ENCODE measurements at regions not wholly inside any gene's neighbourhood (a gene's known extent, or its start where the extent isn't known, plus 50 kb on each side); places are given as distances from the start of the nearest gene placed in this dataset.

DNA sequence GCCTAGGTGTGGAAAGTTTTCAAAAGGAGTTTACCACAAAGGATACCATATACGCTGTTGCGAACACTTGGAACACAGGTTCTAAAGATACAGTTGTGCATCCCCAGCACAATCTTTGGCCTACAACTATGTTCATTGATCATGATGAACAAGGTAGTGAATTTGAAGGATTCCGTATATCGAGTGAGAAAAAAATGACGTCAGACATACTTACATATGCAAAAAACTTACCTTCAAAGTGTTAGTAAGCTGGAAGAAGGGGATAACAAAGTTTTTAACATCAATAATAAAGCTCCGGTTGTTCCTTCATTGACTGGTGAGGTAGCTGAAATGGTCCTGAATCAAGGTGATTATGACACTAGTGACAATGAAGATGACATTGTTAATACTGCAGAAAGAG is 133.9 kb upstream of the PDE3A start:
- Mint-ChIP-seq H3K36me3 (ENCODE audit: low read depth) (no peaks in the 10 kb centered on the region), H3K4me1 (ENCODE audit: low read depth) (no peaks in the 10 kb centered on the region), H3K27ac (no peak overlapping the region), H3K4me3 (no peak overlapping the region), H3K9me3 (peaks cover 31% of the 10 kb centered on the region), H3K27me3 (ENCODE audit: low read depth) (no peaks in the 10 kb centered on the region)

DNA sequence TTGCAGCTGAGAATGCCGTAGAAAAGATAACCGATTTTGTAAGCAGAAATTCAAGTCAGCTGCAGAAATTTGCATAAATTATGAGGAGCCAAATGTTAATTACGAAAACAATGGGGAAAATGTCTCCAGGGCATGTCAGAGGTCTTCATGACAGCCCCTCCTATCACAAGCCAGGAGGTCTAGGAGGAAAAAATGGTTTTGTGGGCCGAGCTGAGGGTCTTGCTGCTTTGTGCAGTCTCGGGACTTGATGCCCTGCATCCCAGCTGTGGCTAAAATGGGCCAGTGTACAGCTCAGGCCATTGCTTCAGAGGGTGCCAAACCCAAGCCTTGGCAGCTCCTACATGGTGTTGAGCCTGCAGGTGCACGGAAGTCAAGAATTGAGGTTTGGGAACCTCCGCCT is 131.2 kb upstream of the PDE3A start:
- no peak overlapping the region for H3K27ac Mint-ChIP-seq

DNA sequence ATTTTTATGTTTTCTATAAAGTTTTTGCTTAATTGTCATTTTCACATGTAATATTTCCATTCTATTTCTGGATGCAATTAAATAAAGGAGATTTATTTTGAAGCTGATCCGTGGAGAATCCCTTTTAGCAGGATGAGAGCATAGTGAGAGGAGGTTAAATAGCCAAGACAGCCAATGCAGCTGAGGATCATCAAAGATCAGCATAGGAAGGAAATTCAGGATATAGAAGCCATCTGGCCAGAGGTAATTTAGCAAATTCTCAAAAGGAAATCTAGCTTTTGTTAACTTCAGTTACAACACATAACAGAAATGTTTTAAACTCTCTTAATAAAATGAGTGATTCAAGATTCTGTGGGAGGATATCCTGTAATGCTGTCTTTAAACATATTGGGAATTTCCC is 122.8 kb upstream of the PDE3A start:
- H3K4me3 Mint-ChIP-seq = no peak overlapping the region
- H3K36me3 Mint-ChIP-seq (ENCODE audit: low read depth) = no peaks in the 10 kb centered on the region
- H3K9me3 Mint-ChIP-seq = peaks cover 11% of the 10 kb centered on the region
- H3K27ac Mint-ChIP-seq = no peak overlapping the region
- H3K27me3 Mint-ChIP-seq (ENCODE audit: low read depth) = no peaks in the 10 kb centered on the region
- no peaks in the 10 kb centered on the region for H3K4me1 Mint-ChIP-seq (ENCODE audit: low read depth)

More for the DNA sequence above, 131.2 kb upstream of the PDE3A start:
- H3K27me3 Mint-ChIP-seq (ENCODE audit: low read depth) = no peaks in the 10 kb centered on the region
- peaks cover 24% of the 10 kb centered on the region for H3K9me3 Mint-ChIP-seq
- H3K4me1 Mint-ChIP-seq (ENCODE audit: low read depth) = no peaks in the 10 kb centered on the region
- no peak overlapping the region for H3K4me3 Mint-ChIP-seq
- H3K36me3 Mint-ChIP-seq (ENCODE audit: low read depth) = no peaks in the 10 kb centered on the region

DNA sequence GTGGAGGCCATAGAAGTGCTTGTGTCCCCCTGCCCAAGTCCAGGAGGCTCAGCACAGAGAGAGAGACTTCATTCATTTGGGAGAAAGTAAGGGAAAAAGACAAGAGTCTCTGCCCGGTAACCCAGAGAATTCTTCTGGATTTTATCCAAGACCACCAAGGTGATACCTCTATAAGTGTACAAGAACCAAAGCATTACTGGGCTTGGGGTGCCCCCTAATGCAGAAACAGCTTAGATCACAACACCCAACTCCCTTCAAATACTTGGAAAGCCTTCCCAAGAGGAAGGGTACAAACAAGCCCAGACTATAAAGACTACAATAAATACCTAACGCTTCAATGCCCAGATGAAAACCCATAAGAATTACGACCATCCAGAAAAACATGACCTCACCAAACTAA is 119.7 kb upstream of the PDE3A start:
- Mint-ChIP-seq H3K36me3 (ENCODE audit: low read depth) (no peaks in the 10 kb centered on the region), H3K27me3 (ENCODE audit: low read depth) (no peaks in the 10 kb centered on the region), H3K27ac (no peak overlapping the region), H3K4me1 (ENCODE audit: low read depth) (no peaks in the 10 kb centered on the region), H3K4me3 (no peak overlapping the region), H3K9me3 (peaks cover 11% of the 10 kb centered on the region)

DNA sequence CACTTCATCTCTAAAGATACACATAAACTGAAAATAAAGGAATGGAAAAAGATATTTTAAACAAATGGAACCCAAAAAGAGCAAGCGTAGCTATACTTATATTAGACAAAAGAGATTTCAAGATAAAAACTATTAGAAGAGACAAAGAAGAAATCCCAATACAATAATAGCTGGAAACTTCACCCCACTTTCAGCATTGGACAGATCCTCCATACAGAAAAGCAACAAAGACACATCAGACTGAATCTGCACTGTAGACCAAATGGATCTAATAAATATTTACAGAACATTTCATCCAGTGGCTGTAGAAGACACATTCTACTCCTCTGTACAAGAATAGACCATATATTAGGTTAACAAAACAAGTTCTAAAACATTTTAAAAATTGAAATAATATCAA is 117.6 kb upstream of the PDE3A start:
- Mint-ChIP-seq H3K4me1 (ENCODE audit: low read depth) (no peaks in the 10 kb centered on the region), H3K27ac (no peak overlapping the region), H3K4me3 (no peak overlapping the region), H3K27me3 (ENCODE audit: low read depth) (no peaks in the 10 kb centered on the region), H3K9me3 (peaks cover 15% of the 10 kb centered on the region), H3K36me3 (ENCODE audit: low read depth) (no peaks in the 10 kb centered on the region)

DNA sequence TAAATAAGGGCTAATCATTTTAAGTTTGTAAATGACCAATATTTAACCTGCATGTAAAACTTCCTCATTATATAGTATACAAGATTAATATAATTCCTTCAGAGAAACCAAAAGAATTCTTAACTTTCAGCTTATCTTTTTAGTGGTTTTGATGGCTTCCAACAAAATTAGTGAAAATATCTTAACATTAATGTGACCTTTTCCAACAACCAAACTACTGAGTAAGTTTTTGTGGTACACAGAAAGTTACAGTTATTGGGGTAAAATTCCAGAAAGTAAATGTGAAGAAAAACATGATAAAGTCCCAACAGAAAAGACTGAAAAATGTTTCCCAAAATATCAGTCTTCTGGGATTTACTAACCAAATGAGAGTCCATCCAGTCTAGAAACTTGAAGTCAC is 111.0 kb upstream of the PDE3A start:
- Mint-ChIP-seq H3K27me3 (ENCODE audit: low read depth) (no peaks in the 10 kb centered on the region), H3K4me3 (no peak overlapping the region), H3K27ac (no peak overlapping the region), H3K9me3 (peaks cover 4% of the 10 kb centered on the region), H3K4me1 (ENCODE audit: low read depth) (no peaks in the 10 kb centered on the region), H3K36me3 (ENCODE audit: low read depth) (no peaks in the 10 kb centered on the region)

DNA sequence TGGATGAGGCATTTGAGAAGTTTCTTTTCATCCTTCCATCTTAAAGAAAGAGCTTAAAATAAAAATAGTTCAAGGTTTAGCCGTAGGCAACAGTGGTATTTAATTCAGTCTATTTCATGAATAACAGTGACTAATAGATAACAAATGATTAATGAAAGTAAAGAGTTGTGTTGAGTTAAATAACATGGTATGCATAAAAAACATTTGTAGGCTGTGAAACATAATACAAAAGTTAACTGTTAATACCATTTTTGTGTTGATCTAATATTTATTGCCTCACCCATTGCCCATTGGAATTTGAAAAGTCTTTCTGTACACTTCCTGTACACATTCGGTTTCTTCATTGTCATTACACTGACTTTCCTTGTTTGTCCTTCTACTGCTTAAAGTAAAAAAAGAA is 108.6 kb upstream of the PDE3A start:
- no peak overlapping the region for H3K27ac Mint-ChIP-seq
- no peaks in the 10 kb centered on the region for H3K36me3 Mint-ChIP-seq (ENCODE audit: low read depth)
- H3K4me1 Mint-ChIP-seq (ENCODE audit: low read depth) = no peaks in the 10 kb centered on the region
- H3K27me3 Mint-ChIP-seq (ENCODE audit: low read depth) = no peaks in the 10 kb centered on the region
- no peak overlapping the region for H3K4me3 Mint-ChIP-seq
- H3K9me3 Mint-ChIP-seq = no peaks in the 10 kb centered on the region

DNA sequence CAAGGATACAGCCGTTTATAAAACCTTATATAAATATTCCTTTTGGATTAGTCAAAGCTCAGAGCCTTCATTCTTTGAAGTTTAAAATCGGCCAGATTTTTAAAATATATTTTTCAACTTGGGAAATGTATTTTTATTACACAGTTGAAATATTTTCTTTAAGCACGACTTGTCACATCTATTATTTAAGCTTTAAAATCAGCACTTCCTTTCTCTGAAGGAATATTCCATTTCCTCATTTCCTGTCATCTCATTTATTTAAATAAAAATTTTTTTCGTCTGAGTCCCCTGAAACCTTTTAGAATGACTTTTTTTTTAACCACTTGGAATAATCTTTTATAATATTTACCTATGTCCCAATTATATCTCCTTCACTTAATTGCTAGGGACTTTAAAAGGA is 107.5 kb upstream of the PDE3A start:
- no peaks in the 10 kb centered on the region for H3K9me3 Mint-ChIP-seq
- H3K27ac Mint-ChIP-seq = no peak overlapping the region
- H3K4me3 Mint-ChIP-seq = no peak overlapping the region
- no peaks in the 10 kb centered on the region for H3K36me3 Mint-ChIP-seq (ENCODE audit: low read depth)
- no peaks in the 10 kb centered on the region for H3K4me1 Mint-ChIP-seq (ENCODE audit: low read depth)
- no peaks in the 10 kb centered on the region for H3K27me3 Mint-ChIP-seq (ENCODE audit: low read depth)

DNA sequence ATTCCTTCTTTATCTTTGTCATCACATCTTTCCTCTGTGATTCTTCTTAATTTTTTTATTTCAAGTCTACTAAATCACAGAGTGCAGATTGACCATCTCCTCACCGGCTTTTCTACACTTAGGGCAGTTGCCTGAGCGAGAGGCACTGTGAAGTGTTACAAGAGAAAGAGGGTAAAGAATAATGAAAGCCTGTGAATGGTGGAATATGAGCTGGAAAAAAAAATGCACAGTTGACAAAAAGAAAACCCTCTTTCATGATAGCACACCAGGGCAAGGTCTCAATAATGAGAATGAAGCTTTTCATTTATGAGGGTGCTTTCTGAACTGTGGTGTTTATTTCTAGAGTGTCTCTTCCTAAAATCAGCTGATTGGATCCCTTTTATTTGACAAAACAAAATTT is 106.2 kb upstream of the PDE3A start:
- Mint-ChIP-seq H3K27me3 (ENCODE audit: low read depth) (no peaks in the 10 kb centered on the region), H3K36me3 (ENCODE audit: low read depth) (no peaks in the 10 kb centered on the region), H3K9me3 (no peaks in the 10 kb centered on the region), H3K27ac (no peak overlapping the region), H3K4me3 (no peak overlapping the region), H3K4me1 (ENCODE audit: low read depth) (no peaks in the 10 kb centered on the region)

DNA sequence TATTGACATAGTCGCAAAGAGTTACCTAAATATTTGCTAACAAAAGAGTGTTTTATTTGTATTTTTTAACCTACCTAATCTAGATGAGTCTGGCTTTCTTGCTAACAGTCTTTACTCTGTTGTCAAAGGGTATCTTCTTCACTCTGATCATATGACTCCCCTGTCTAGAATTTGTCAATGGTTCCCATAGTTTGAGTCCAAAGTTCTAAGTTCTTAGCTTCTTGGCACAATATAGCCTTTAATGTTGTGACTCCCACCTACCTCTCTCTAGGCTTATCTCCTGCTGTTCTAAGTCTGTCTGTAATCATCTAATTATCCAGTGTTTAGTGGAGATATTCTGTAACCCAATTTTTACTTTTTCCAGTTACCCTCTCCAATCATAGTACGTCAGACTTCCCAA is 104.3 kb upstream of the PDE3A start:
- Mint-ChIP-seq H3K27me3 (ENCODE audit: low read depth) (no peaks in the 10 kb centered on the region), H3K4me1 (ENCODE audit: low read depth) (no peaks in the 10 kb centered on the region), H3K4me3 (no peak overlapping the region), H3K27ac (no peak overlapping the region), H3K36me3 (ENCODE audit: low read depth) (no peaks in the 10 kb centered on the region), H3K9me3 (no peaks in the 10 kb centered on the region)

DNA sequence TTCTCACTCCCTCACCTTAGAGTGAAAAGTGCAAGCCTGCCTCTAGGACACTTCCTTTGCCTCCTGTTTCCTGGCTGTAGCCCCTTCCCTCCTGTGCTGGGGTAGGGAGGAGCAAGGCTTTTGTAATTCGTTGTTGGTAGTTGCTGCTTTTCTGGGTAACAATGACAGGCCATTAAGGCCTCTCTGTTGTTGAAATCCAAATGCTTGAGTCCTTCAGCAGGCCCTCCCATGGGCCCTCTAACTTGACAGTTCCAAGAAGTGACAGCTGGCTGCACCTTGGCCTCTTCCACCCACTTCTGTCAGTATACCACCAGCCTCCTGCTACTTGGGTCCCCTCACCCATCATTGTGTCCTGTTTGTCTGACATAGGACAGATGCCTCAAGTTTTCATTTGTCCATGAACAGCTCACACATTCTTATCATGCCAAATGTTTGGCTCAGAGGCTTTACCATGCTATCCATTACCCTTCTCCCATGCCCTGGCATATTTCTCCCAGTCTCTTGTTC is 103.7 kb upstream of the PDE3A start:
- Mint-ChIP-seq H3K4me1 (ENCODE audit: low read depth) (no peaks in the 10 kb centered on the region), H3K36me3 (ENCODE audit: low read depth) (no peaks in the 10 kb centered on the region), H3K27me3 (ENCODE audit: low read depth) (no peaks in the 10 kb centered on the region), H3K4me3 (no peak overlapping the region), H3K27ac (no peak overlapping the region), H3K9me3 (no peaks in the 10 kb centered on the region)

DNA sequence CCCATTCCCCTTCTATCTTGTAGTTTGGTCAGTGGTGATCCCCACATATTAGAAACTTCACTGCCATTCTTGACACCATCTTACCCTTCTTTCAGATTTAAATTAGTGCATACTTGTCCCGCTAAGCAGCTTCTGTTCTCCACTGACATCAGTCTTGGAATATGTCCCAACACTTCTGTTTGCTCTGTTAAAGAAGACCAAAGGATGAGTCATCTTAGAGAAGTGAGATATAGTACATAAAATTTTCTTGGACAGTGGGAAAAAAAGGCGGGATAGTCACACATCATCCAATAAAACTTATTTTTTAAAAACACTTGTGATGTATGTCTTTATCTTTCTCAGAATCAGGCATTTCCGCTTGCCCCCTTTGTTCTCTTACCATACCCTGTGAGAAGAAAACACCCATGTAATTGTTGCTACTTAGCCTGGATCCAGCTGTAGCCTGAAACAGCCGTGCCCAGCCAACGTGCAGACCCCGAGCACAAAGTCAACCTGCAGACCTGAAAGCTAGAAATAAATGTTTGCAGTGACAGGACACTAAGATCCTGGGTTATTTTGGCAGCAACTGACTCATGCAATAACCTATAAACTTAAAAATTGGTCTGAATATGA is 100.1 kb upstream of the PDE3A start:
- Mint-ChIP-seq H3K4me3 (no peak overlapping the region), H3K27me3 (ENCODE audit: low read depth) (no peaks in the 10 kb centered on the region), H3K36me3 (ENCODE audit: low read depth) (no peaks in the 10 kb centered on the region), H3K4me1 (ENCODE audit: low read depth) (no peaks in the 10 kb centered on the region), H3K9me3 (no peaks in the 10 kb centered on the region), H3K27ac (no peak overlapping the region)

DNA sequence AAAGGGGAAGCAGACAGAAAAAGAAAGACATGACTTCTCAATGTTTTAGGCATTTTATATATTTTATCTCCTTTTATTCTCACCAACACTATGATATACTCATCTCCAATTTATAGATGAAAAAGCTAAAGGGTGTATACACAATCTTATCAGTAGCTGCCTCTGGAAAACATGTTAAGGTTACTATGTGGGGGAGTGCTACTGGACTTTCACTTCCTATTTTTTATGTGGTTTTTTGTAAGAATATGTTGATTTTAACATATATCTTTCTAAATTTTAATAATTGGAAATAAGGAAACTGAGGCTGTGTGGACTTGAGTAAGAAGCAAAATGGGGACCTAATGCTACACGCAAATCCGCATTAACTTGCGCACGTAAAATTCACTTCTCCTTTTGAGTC is 99.6 kb upstream of the PDE3A start:
- no peaks in the 10 kb centered on the region for H3K27me3 Mint-ChIP-seq (ENCODE audit: low read depth)
- H3K4me1 Mint-ChIP-seq (ENCODE audit: low read depth) = no peaks in the 10 kb centered on the region
- no peaks in the 10 kb centered on the region for H3K36me3 Mint-ChIP-seq (ENCODE audit: low read depth)
- no peaks in the 10 kb centered on the region for H3K9me3 Mint-ChIP-seq
- H3K27ac Mint-ChIP-seq = no peak overlapping the region
- H3K4me3 Mint-ChIP-seq = no peak overlapping the region

DNA sequence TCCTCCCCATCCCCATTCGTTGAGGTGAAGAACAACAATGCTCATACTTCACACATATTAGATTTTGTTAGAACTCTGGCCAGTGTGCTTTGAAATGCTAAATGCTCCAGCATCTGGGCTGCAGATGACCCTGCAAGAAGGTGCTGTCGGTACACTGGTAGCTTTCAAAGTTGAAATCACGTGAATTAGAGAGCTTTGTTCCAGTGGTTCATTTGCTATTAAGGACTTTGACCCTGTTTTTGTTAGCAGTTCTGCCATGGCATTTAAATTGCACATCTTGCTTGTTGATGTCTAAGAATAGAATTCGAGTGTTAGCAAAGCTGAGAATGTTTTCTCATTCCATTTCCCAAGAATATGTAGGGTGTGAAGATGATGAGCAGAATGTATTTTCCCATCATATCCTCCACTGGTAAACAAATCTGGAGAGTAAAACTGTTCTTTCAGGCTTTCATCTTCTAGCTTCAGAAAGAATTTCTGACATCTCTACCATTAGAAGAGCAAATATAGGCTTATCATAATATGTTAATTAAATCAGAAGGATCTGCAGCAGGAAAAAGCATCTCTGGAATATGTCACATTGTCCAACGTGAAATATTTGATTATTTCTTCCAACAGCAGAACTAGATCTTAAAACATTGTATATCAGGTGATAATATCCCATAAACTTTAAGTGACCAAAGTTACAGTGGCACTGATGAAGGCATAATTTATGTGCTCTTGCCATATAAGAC is 98.8 kb upstream of the PDE3A start:
- Mint-ChIP-seq H3K4me1 (ENCODE audit: low read depth) (no peaks in the 10 kb centered on the region), H3K36me3 (ENCODE audit: low read depth) (no peaks in the 10 kb centered on the region), H3K9me3 (no peaks in the 10 kb centered on the region), H3K4me3 (no peak overlapping the region), H3K27me3 (ENCODE audit: low read depth) (no peaks in the 10 kb centered on the region), H3K27ac (no peak overlapping the region)

DNA sequence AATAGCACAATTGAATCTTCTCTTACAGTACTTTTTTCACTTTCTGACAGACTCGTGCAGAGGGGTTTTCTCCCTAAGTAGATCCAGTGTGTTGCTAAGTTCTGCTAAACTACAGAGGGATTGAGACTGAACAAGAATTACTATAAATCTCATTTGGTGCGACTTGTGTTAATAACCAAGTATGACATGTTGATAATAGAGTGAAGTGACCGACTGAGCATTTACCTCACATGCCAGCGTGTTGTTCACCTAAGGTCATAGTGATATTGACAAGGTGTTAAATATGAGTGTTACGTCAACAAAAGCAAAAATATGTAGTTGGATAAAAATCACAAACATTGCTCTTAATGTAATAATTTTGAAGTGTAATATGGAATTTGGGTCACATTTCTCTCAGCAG is 97.8 kb upstream of the PDE3A start:
- H3K36me3 Mint-ChIP-seq (ENCODE audit: low read depth) = no peaks in the 10 kb centered on the region
- no peak overlapping the region for H3K27ac Mint-ChIP-seq
- no peak overlapping the region for H3K4me3 Mint-ChIP-seq
- no peaks in the 10 kb centered on the region for H3K9me3 Mint-ChIP-seq
- H3K4me1 Mint-ChIP-seq (ENCODE audit: low read depth) = no peaks in the 10 kb centered on the region
- H3K27me3 Mint-ChIP-seq (ENCODE audit: low read depth) = no peaks in the 10 kb centered on the region
